NCI-H187 treated with DMSO at 0.1 percent for 48 hours (cell line): ENCODE measurements at regions not wholly inside any gene's neighbourhood (a gene's known extent, or its start where the extent isn't known, plus 50 kb on each side); places are given as distances from the start of the nearest gene placed in this dataset.
"Not testable (repeated sequence)": the region's sequence is repeated elsewhere in the genome, so short reads cannot be mapped to it uniquely, and the experiment has no call there.

Source experiments
- DNase-seq: peaks from one replicate; lab custom pipeline; 2025; lab: John Stamatoyannopoulos, UW

DNA sequence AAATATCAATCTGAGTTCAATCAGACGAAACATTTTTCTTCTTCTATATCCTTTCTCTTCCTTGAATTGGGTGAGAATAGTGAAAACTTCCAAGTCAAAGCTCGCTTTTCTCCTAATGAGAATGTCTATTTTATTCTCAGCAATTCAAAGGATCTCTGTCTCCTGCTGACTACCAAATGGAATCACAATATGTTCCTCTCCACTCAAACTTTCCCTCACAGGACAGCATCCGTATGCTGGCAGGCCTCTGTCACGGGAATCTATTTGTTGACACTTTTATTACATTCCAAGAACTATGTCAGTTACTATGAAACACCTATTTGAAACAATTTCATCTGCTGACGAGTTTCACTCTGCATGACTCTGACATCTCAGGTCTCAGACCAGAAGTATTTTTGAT, 1196.6 kb downstream of the CDH11 start:
- no peak for DNase-seq

DNA sequence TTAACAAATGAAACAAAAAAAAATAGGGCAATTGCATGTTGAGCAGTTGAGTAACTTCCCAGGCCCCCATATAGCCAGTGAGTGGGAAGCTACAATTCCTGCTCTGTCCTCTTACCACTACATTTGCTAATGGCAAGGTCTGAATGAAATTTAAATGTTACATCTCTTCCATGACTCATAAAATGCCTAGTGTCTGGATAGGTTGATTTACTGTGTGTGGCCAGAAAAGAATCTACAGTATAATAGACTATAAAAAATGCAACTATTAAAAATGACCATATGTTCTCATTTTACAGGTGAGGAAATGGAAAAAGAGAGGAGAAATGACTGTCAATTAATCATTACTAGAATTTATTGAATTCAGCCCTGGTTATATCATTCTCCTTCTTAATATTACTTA, 1199.3 kb downstream of the CDH11 start:
- DNase-seq = no peak

DNA sequence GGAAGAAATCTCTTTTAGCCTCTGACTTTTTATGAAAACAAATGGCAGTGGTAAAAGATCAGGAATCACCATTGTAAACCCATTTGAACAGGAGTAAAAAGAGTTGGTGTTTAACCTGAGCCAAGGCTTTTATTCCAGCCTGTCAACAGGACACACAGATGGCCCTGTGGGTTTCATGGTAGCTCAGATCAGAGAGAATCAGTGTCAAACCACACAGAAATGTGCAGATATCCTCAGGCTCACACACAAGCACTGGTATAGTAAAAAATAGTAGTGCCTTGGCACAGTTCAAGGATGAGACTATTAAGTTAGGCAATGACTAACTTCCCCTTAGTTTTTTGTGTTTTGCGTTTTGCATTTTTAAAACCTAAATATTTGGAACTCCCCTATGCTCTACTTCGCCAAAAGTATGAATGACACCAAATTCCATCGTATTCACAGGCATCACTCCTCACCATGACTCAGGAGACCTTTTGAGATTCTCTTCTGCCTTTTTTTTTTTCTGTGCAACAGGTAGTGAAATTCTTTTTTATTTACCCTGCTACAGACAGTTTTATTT, 1200.0 kb downstream of the CDH11 start:
- no peak for DNase-seq

DNA sequence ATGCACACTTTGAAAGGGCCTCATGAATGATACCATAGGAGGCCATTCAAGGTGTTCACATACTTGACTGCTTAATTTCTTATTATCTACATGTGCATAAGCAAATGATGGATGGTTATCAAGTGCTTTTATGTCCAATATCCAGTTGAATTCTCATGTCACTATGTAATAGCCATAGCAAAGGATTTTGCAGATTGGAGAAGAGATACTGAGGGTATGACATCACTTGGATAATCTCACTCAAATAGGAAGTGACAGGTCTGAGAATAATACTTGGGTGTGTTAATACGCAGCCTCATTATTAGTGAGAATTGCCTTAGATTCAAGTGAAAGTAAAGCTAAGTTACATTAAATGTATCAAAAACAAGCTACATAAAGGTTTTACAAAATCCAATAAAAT, 1208.6 kb downstream of the CDH11 start:
- DNase-seq = no peak

DNA sequence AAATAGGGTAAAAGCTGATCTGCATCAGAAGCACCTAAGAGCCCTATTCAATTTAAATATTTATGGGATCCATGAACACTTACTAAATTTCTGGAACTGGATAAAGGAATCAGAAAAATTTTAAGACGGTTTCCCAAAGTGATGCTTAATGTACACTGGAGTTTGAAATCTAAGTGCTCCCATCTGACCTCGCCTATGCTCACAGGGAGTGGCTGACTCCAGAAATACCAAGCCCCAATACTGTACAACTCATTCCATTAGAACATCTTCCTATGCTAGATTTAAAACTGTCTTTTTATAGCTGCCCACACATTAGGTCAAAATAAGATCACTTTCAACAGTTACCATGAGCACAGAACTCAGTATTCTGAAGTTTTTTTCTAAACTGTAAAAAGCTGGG, 1214.6 kb downstream of the CDH11 start:
- DNase-seq = no peak

DNA sequence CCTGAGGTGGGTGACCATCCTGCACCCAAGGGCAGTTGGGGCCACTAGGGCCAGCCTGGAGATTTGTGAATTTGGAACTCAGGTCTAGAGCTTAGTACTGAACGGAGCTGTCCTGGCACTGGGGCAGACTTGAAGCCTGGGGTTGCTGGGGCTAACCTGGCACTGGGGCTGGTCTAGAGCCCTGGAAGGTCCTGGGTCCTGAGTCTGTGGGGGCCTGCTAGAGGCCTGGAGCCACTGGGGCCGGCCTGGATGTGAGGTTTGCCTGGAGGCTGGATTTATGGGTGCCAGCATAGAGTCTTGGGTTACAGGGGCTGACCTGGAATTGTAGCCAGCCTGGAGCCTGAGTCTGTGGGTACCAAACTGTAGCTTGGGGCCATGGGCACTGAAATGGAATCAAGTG, 1216.9 kb downstream of the CDH11 start:
- no peak for DNase-seq

DNA sequence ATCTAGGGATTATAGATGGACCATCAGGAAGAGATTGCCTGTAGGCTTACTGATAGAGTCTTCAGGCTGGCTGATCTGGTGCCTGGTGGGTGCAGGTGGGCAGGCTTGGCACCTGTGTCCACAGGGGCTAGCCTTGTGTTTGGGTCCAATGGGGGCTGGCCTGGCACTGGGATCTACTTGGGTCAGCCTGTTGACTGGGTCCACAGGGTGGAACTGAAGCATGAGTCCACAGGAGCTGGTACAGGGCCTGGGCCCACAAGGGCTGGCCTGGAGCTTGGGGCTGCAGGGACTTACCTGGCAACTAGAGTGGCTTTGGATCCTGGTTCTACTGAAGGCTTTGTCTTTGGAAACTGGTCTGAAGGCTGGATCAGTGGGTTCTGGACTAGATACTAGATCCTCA, 1217.7 kb downstream of the CDH11 start:
- DNase-seq = no peak

DNA sequence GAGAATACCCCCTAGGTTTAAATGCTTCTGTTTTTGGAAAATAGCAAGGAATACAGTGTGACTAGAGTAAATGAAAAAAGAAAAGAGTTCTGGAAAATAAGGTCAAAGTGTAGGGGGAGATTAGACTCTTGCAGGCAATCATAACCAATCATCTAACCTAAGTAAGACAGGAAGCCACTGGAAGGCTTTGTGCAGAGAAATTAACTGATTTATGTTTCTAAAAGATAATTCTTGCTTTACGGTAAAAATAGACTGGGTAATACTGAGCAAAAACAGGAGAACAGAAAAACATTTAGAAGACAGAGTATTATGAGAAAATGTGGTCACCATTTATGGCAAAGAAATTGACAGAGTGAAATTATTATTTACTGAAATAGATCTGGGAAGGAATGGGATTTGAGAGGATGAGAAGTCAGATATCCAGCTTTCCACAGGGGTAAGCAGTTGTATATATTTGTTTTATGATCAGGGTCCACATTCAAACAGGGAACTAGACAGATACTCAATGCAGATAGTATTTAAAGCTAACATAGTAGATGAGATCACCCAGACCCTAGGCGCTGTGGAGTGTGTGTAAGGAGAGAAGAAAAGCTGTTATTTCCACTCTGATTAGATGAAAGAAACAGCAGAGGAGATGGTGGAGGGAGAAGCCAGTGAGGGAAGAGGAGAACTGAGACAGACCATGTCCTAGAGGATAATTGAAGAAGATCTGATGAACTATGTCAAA, 1225.3 kb downstream of the CDH11 start:
- no peak for DNase-seq

DNA sequence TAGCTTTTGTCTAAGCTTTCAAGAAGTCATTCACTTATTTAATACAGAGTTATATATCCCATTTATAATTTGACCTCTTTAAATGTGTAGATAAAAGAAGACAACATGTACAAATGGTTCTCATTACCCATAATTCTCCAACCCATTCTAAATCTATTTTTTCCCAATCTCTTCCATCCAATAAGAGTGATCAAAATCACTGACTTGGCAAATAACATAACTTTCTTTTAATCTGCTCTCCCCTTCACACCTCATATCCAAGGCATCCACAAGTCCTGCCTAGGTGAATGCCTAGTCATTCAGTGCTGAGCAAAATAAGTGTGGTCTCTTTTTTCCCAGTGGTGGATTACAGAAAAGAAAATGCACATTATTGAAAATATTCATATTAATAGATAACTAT, 1231.1 kb downstream of the CDH11 start:
- no peak for DNase-seq

DNA sequence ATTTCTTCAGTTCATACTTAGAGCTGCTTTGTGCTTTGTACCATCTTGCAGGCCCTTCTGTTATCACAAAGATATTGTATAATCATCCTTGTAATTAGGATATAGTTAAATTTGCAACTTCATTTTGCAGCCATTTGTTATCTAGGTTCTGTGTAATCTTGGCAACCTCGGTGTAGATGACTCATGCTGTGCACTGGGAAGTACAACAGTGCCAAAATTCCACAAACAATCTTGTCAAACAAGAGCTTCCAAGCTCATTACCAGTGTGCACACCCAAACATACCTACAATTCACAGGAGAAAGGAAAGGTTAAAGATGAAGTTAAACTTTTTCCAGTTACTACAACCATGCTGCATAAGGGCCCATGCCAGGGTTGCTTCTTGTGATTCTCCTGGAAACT, 1231.8 kb downstream of the CDH11 start:
- DNase-seq = no peak

DNA sequence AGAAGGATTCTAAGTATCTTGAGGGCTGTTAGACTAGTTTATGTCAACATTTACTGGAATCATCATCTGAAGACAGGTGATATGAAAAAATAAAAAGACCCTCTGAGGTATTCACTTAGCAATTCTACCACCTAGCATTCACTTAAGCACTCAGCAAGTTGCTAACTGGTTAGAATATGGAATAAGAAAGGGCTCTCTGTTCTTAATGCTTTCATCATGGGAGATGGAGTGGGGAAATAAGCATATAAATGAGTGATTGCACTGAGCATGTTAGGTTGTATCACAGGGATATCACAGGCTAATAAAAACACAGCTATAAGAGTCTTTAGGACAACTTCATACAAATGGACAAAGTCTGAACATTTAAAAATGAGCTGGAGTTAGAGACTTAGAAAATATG, 1238.8 kb downstream of the CDH11 start:
- DNase-seq = no peak

DNA sequence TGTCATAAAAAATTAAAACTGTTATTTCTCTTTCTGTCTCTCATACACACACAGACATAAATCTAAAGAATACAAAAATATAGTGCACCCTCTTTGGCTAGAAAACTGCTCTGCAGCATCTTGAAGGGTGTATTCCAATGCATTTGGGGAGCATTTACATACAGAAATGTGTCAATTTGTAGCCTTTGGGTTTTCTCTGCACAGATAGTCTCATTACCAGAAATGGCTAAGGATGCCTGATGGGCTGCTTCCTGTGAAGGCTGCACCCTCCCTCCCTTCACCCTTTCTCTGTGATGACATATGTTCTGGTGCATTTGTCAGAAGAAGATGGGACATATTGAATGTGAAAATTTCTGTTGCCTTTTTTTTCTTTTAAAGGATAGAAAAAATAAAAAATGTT, 1239.3 kb downstream of the CDH11 start:
- DNase-seq = no peak

DNA sequence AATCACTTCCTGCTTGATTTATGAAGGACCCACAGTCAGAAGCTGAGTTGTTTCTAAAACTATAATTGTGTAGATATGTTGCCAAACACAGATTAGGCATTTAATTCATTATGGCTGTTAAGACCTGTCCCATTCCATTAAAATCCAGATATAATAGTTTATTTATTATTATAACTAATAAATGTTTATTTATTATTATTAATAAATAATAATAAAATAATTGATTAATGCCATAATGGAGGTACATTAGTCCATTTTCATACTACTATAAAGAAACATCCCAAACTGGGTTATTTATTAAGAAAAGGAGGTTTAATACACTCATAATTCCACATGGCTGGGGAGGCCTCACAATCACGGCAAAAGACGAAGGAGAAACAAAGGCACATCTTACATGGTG, 1240.9 kb downstream of the CDH11 start:
- DNase-seq = no peak

DNA sequence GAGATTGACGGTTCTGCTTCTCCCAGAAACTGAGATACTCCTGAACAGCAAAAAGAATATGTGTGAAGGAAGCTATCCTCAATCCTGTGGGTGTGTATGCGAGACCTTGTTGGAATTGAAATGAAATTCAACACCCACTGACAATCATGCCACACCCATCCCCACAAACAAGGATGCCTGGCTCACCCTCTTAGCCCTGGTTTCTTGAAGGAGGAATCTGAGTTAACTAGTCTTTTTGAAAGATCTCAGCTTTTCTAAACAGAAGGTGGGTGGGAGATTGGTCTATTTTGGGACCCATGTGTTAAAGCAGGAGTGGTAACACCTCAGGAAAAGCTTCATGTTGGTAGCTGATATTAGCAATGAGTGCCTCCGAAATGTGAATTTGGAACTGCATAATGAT, 1244.5 kb downstream of the CDH11 start:
- DNase-seq = no peak

DNA sequence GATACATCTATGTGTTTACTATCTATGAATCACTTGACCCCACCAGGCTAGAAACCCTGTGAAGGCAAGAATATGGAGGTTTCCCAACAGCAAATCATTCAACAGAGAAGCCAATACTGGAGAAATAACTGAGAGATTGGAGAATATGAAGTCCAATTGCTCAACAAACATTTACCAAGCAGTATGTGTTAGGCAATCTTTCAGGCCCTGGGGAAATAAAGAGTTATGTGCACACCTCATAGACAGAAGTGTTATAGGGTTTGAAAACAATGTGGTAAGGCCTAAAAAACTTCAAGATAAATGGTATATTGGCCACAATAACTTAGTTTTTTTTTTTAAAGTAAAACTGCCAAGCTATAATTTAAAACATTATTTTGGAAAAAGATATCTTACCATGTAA, 1245.8 kb downstream of the CDH11 start:
- DNase-seq = no peak

DNA sequence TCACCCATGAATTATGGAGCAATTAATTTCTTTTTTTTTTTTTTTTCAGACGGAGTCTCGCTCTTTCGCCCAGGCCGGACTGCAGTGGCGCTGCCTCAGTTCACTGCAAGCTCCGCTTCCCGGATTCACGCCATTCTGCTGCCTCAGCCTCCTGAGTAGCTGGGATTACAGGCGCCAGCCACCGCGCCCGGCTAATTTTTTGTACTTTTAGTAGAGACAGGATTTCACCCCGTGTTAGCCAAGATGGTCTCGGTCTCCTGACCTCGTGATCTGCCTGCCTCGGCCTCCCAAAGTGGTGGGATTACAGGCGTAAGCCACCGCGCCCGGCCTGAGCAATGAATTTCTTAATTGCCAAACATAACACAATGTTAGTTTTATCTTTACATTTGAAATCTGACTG, 1261.2 kb downstream of the CDH11 start:
- not testable (repeated sequence) for DNase-seq

DNA sequence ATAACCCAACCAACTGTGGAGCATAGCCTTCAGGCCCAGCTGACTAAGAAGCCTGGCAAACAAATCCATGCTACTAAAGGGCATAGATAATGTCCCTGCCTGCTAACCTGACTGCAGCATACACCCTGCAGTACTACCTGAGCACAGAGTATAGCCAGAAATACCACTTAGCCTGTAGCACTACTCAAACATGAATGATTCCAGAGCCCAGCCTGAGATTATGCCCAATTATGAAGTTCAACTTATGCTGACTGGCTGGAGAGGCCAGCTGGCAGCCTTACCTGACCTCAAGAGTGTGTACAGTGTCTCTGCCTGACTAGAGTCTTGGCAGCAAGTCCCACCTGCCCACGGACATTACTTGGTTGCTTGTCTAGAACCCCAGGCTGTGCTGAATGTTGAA, 1265.3 kb downstream of the CDH11 start:
- no peak for DNase-seq

DNA sequence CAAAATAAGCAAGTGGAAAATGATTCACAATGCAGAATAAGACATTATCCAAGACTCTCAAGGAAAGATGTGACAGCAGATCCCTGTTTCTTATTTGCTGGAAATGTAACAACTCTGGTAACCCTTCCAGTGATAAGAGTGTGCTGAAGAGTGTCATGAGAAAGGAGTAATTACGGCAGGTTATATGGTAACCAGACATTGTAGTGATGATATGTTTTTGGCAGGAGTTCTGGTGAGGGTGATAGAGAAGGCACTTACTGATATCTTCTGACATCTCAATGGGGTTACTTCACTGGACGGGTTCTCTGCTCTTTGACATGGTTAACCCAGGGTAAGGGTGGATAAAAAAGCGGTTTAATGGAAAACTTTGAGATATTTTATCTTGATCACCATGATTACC, 1270.9 kb downstream of the CDH11 start:
- no peak for DNase-seq

DNA sequence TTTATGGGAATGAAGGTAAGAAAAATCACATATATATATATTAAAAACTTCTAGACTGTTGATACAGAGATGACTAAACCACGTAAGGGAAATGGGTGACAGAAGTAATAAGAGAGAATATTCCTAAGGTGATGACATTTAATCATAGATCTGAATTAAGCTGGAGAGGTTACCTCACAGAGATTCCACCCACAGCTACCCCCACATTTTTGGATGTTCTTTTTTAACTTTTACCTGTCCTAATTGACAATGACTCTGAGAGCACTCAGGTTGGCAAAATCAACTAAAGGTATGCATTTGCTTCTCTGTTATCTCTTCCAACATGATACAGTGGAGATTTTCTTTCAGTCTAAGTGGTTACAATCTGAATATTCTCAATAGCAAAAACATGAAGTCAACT, 1280.6 kb downstream of the CDH11 start:
- DNase-seq = no peak

DNA sequence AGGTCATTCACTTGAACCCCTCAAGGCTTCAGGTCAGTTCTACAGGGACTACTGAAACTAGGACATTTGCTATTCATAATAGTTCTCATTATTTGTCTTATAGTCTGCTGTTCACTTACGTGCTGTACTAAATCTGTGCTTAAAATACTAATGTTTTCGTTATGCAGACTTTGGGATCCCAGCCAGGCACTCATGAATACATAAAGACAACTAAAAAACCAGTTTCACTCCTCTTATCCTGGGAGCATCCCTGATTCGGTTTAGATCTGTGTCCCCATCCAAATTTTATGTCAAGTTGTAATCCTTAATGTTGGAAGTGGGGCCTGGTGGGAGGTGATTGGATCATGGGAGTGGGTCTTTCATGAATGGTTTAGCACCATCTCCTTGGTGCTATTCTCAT, 1291.8 kb downstream of the CDH11 start:
- no peak for DNase-seq

DNA sequence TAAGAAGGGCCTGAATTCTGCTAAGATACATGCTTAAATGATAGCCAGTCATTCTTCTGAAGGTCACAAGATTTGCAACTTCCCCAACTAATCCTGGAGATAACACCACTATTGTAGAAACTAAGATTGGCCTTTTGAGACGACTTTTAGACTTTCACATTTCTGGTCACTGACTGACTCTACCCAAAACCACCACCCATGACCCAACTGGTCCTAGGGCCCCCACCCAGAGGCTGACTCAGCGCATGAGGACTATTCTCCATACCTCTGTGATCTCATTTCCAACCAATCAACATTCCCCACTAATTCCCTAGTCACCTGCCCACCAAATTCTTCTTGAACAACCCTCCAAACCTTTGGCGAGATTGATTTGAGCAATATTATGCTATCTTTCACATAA, 1299.0 kb downstream of the CDH11 start:
- DNase-seq = no peak

DNA sequence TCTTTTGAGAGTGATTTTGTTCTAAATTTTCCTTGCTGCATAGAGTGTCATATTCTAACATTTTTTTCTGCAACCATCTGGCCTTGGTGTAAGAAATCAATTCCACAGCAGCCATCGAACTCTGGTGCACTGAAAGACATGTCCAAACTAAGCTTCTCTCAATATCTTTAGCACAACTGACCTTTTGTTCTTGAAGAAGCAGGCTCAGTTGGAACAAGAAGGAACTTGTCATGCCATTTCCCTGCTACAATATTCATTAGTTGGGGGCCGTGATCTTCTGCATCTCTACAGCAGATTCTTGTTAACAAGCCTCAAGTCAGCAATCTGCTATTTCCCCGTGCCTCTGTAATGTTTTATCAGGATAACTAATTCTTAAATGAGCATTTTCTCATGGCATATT, 1305.6 kb downstream of the CDH11 start:
- no peak for DNase-seq

DNA sequence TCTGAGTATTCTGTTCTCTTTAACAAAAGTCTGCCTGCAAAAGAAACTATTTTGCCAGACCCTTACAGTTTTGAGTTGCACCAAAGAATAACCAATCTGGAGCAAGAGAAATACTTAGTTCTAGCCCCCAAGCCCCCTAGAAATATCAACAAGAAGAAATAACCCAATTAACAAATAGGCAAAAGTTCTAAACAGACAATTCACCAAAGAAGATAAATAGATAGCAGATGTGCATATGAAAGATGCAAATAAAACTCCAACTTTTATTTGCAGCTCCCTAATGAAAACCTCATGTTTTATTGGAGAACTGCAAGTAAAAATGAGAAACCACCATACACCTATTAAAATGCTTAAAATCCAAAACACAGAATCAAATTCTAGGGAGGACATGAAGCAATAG, 1308.0 kb downstream of the CDH11 start:
- DNase-seq = no peak

DNA sequence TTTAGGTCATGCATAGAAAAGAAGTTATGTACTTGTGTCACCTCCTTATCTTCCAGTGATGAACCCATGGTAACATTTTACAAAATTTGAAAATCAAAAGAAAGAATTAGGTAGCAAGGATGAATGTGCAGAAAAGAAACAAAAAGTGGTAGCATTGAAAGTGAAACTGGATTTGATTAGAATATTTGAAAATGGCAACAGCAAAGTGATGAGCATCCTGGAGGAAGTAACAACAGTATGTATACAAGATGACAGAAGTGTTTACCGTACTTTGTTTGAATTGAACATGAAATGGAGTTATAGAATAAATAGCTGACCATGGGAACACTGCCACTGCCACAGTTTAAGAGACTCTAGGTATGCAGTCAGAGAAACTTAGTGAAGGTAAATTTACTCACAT, 1313.1 kb downstream of the CDH11 start:
- no peak for DNase-seq
